HUES6 (cell line): ENCODE measurements at regions not wholly inside any gene's neighbourhood (a gene's known extent, or its start where the extent isn't known, plus 50 kb on each side); places are given as distances from the start of the nearest gene placed in this dataset.

Source experiments
- H3K27ac ChIP-seq: 2 replicates; pipeline ENCODE4 v1.7.0; 2013; ENCODE audit warnings: low read depth, mild to moderate bottlenecking, low read length, inconsistent platforms
- H3K27me3 ChIP-seq: 2 replicates; pipeline ENCODE4 v1.6.1; 2013; ENCODE audit warnings: low read length; ENCODE audit not compliant: control insufficient read depth, insufficient read depth
- H3K36me3 ChIP-seq: 2 replicates; pipeline ENCODE4 v1.6.1; 2013; ENCODE audit warnings: low read length; ENCODE audit not compliant: control insufficient read depth, insufficient read depth
- H3K4me1 ChIP-seq: 2 replicates; pipeline ENCODE4 v1.6.1; 2013; ENCODE audit warnings: low read length; ENCODE audit not compliant: control insufficient read depth, insufficient read depth
- H3K4me3 ChIP-seq: 2 replicates; pipeline ENCODE4 v1.5.1; 2013; ENCODE audit warnings: low read depth, low read length
- H3K9ac ChIP-seq: one replicate; pipeline ENCODE4 v1.6.1; 2013; ENCODE audit warnings: mild to moderate bottlenecking, low read length
- H3K9me3 ChIP-seq: 2 replicates; pipeline ENCODE4 v1.6.1; 2013; ENCODE audit warnings: low read depth, low read length; ENCODE audit not compliant: control insufficient read depth, insufficient read depth

DNA sequence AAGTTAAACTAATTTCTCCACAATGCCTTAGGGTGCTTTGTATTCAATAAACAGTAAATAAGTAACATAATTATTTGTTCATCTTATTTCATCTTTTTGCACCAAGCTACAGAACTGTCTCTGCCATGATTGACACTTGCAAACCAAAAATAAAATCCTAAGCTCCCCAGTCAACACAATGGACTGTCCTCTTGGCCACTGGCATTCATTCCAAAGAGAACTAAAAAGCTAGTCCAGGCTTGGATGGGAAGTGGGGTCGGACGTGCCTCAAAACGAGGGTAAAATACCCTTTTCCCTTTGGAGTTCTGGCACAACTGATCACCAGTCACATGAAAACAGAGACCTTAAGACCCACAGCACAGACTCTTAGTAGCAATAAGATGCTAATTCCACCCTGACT is 66.4 kb upstream of the THBS2 start:
- H3K36me3 ChIP-seq, result no peaks in the 10 kb centered on the region
- H3K9ac ChIP-seq, result no peak overlapping the region
- peaks cover 5% of the 10 kb centered on the region; the same call in 1 of the 2 replicates for H3K9me3 ChIP-seq
- no peak overlapping the region for H3K4me3 ChIP-seq
- H3K27ac ChIP-seq, result no peak overlapping the region
- no peaks in the 10 kb centered on the region for H3K27me3 ChIP-seq
- no peaks in the 10 kb centered on the region for H3K4me1 ChIP-seq

DNA sequence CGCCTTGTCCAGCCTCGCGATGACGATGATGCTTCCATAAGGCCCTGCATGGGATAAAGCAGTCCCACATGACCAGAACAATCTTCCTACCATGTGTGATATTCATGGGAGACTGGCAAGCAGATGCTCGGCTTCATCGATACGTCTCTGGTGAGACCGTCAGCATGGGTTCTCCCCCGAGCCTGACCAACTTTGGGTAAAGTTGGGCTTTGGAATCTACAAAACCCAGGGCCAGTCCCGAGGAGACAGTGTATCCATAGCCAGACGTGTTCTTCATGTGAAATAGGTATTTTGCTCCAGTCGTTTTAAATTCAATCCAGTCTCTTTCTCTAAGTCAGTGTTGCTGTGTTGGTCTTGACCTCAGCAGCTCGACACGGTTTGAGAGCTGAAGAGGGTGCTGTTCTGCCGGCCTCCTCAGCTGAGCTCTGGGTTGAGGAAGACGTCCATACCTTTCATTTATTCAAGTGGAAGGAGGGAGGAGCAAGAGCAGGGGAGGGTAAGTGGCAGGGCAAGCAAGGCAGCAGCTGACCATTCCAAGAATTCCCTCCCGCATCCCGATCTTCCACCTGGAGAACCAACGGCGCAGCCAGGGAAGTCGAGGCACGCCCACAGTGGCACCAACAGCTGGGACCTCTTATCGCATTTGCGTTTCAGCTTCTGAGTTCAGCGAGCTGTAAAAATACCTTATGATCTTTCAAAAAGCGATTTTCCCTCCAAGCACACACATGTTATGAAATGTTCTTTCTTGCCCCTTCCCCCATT is 64.0 kb upstream of the THBS2 start:
- Histone ChIP-seq H3K4me1 (no peaks in the 10 kb centered on the region), H3K27me3 (no peaks in the 10 kb centered on the region), H3K27ac (no peak overlapping the region), H3K36me3 (no peaks in the 10 kb centered on the region), H3K9ac (no peak overlapping the region), H3K4me3 (no peak overlapping the region), H3K9me3 (peaks cover 5% of the 10 kb centered on the region; the same call in 1 of the 2 replicates)

DNA sequence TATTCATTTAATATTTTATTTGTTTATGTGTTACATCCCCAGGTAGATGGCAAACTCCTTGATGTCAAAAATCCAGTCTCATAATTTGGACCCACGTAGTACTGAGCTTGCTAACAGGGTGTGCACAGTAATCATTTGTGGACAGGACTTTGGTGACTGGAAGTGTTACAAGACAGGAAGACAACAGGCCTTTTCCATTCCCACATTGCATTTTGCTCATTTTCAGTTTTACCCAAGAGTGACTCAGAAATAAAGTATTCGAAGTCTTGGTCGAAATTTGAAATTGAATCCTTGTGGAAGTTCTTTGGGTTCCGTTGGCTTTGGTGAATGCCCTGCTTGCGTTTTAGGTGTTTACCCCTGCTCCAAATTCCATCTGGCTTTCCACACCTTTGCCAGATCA is 63.0 kb upstream of the THBS2 start:
- H3K9ac ChIP-seq, result no peak overlapping the region
- H3K27me3 ChIP-seq, result no peaks in the 10 kb centered on the region
- H3K9me3 ChIP-seq, result peaks cover 5% of the 10 kb centered on the region; the same call in 1 of the 2 replicates
- no peaks in the 10 kb centered on the region for H3K36me3 ChIP-seq
- H3K27ac ChIP-seq, result no peak overlapping the region
- no peak overlapping the region for H3K4me3 ChIP-seq
- no peaks in the 10 kb centered on the region for H3K4me1 ChIP-seq

DNA sequence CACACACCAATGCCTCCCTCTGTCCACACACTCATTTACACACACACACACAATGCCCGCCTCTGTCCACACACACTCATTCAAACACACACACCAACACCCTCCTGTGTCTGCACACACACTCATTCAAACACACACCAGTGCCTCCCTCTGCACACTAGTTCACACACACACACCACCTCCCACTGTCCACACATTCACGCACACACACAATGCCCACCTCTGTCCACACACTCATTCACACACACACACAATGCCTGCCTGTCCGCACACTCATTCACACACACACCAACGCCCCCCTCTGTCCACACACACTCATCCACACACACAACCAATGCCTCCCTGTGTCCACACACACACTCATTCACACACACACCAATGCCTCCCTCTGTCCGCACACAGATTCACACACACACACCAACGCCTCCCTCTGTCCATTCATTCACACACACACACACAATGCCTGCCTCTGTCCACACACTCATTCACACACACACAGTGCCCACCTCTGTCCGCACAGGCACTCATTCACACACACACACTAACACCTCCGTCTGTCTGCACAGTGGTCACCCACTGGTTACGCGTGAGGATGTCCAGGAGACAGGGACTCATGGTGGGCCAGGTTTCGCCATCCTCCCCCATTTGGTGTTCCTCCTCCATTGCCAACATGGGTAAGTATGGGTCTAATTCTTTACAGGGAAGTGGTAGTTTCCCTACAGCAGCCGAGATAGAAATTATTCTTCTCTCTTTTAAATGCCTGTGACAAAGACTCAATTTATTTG is 62.4 kb upstream of the THBS2 start:
- Histone ChIP-seq H3K4me1 (no peaks in the 10 kb centered on the region), H3K27ac (no peak overlapping the region), H3K4me3 (no peak overlapping the region)

DNA sequence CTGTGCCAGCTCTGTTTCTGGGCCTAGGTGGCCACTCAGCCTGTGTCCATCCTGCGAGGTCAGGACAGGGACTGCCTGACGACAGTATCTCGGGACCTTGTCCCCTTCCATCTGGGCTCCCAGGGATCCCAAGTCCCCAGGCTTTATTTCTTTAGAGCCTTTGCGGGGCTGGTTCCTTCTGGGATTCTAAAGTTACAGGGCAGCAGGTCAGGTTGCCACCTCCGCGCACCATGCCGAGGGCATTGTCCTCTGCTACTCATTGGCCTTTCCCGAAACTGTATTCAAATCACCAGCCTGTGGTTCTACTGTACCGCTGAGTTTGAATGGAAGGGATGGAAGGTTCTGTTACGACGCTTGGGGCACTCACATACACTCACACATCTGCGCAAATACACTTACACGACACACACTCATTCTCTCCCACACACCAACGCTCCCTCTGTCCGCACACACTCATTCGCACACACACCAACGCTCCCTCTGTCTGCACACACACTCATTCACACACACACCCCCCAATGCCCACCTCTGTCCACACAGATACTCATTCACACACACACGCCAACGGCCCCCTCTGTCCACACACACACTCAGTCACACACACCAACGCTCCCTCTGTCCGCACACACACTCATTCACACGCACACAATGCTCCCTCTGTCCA is 59.8 kb upstream of the THBS2 start:
- Histone ChIP-seq H3K36me3 (no peaks in the 10 kb centered on the region), H3K9me3 (peaks cover 5% of the 10 kb centered on the region; the same call in 1 of the 2 replicates), H3K4me1 (no peaks in the 10 kb centered on the region), H3K4me3 (no peak overlapping the region), H3K27ac (no peak overlapping the region), H3K9ac (no peak overlapping the region), H3K27me3 (no peaks in the 10 kb centered on the region)

More for the DNA sequence above, 62.4 kb upstream of the THBS2 start:
- H3K36me3 ChIP-seq, result no peaks in the 10 kb centered on the region
- no peak overlapping the region for H3K9ac ChIP-seq
- no peaks in the 10 kb centered on the region for H3K27me3 ChIP-seq
- H3K9me3 ChIP-seq, result peaks cover 5% of the 10 kb centered on the region; the same call in 1 of the 2 replicates

DNA sequence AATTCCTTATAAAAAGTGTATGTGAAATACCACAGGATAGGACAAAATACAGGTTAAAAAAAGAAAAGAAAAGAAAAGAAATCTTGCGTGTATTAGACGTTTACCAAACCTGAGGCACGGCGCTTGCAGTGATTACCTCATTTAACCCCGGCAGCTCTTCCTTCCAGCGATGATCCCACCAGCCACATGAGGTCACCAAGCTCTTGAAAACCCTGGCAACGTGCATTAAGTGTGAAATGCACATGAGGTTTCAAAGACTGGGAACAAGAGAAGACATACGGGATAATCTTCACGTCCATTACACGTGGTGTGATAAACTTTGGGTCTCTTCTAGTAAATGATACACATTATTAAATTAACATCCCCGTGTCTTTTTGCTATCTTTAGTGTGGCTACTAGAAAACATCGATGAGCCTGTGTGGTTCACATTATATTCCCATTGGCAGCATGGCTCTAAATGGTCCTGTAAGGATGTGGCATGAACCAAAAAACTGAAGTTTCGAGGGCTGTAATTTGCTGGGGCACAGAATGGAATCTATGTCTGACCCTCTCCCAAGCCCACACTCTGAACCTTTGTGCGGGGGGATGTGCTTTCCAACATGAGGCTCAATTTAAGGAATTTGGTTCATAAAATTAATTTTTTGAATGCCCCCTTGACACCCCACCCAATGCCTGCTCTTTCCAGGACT is 59.2 kb upstream of the THBS2 start:
- Histone ChIP-seq H3K27me3 (no peaks in the 10 kb centered on the region), H3K4me3 (no peak overlapping the region), H3K36me3 (no peaks in the 10 kb centered on the region)

DNA sequence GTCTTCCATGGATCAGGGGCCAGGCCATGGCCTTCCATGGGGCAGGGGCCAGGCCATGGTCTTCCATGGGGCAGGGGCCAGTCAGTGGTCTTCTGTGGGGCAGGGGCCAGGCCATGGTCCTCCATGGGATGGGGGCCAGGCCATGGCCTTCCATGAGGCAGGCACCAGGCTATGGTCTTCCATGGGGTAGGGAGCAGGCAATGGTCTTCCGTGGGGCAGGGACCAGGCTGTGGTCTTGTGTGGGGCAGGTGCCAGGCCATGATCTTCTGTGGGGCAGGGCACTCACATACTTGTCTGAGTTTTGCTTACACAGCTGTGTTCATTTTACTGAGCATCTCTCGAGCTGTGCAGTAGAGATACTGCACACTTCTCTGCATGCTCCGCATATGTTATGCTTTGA is 57.3 kb upstream of the THBS2 start:
- H3K27ac ChIP-seq, result no peak overlapping the region
- H3K9ac ChIP-seq, result no peak overlapping the region
- H3K9me3 ChIP-seq, result 0 out of 2 replicates have a peak, but pooled peaks cover 3% of the 10 kb centered on the region
- H3K27me3 ChIP-seq, result no peaks in the 10 kb centered on the region
- H3K4me1 ChIP-seq, result no peaks in the 10 kb centered on the region
- H3K36me3 ChIP-seq, result no peaks in the 10 kb centered on the region
- no peak overlapping the region for H3K4me3 ChIP-seq

More for the DNA sequence above, 59.2 kb upstream of the THBS2 start:
- Histone ChIP-seq H3K27ac (no peak overlapping the region), H3K9me3 (peaks cover 5% of the 10 kb centered on the region; the same call in 1 of the 2 replicates), H3K9ac (no peak overlapping the region), H3K4me1 (no peaks in the 10 kb centered on the region)
